Loucy (cell line): ENCODE measurements at regions not wholly inside any gene's neighbourhood (a gene's known extent, or its start where the extent isn't known, plus 50 kb on each side); places are given as distances from the start of the nearest gene placed in this dataset.

ENCODE experiments used
- EZH2phosphoT487 ChIP-seq: fragments of 200-600 bp; IDR thresholded peaks from 2 replicates; pipeline ENCODE4 v1.6.1; 2018; ENCODE audit warnings: antibody characterized with exemption, mild to moderate bottlenecking, moderate library complexity, borderline replicate concordance
- TF ChIP-seq, protein P1 (sequence below): fragments of 200-600 bp; sonication (generic); conservative IDR thresholded peaks from 2 replicates; pipeline ENCODE4 v1.5.1; 2014; ENCODE audit warnings: mild to moderate bottlenecking, antibody characterized with exemption, low read length

DNA sequence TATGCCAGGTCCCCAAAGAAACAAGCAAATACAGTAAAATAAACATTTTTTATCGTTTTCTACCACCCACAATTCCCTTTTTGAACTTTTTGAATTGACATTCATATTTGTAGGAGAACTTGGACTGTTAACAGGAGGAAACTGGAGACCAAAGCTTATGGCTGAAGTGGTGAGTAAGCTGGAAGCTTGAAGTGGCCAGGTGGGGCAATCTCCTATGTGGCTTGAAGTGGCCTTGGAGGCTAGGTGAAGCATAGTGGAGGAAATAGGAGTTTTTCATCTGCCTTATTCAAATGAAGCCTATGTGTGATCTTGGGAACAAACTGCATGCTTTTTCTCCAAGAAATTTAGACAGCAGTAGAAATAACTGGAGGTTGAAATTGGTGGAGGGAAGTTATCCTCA, 962.9 kb upstream of the FANCL start:
- TF ChIP-seq, protein P1, sequence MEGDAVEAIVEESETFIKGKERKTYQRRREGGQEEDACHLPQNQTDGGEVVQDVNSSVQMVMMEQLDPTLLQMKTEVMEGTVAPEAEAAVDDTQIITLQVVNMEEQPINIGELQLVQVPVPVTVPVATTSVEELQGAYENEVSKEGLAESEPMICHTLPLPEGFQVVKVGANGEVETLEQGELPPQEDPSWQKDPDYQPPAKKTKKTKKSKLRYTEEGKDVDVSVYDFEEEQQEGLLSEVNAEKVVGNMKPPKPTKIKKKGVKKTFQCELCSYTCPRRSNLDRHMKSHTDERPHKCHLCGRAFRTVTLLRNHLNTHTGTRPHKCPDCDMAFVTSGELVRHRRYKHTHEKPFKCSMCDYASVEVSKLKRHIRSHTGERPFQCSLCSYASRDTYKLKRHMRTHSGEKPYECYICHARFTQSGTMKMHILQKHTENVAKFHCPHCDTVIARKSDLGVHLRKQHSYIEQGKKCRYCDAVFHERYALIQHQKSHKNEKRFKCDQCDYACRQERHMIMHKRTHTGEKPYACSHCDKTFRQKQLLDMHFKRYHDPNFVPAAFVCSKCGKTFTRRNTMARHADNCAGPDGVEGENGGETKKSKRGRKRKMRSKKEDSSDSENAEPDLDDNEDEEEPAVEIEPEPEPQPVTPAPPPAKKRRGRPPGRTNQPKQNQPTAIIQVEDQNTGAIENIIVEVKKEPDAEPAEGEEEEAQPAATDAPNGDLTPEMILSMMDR = no peak
- no peak for TF ChIP-seq EZH2phosphoT487
